Activated CD8-positive, alpha-beta memory T cell treated with anti-CD3 and anti-CD28 coated beads for 1 hour (primary cell): ENCODE measurements at regions not wholly inside any gene's neighbourhood (a gene's known extent, or its start where the extent isn't known, plus 50 kb on each side); places are given as distances from the start of the nearest gene placed in this dataset.
"Not testable (repeated sequence)": the region's sequence is repeated elsewhere in the genome, so short reads cannot be mapped to it uniquely, and the experiment has no call there.

Experiments used
- DNase-seq, 2 donors: peaks; one replicate each; pipeline ENCODE4 v3.0.0-alpha.2; 2020; ENCODE audit warnings: low read depth in 1 of 2; ENCODE audit errors: extremely low read depth in 1 of 2

DNA sequence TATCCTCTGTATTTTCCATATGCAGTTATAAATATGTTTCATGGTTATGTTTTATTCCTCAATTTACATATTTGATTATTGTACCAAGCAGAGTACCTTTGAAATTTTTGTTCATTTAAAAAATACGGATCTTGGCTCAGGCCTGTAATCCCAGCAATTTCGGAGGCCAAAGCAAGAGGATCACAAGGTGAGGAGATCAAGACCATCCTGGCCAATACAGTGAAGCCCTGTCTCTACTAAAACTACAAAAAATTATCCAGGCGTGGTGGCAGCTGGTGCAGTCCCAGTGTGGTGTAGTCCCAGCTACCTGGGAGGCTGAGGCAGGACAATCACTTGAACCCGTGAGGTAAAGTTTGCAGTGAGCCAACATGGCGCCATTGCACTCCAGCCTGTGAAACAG, 251.2 kb upstream of the TPTE start:
- DNase-seq, result not testable (repeated sequence)

DNA sequence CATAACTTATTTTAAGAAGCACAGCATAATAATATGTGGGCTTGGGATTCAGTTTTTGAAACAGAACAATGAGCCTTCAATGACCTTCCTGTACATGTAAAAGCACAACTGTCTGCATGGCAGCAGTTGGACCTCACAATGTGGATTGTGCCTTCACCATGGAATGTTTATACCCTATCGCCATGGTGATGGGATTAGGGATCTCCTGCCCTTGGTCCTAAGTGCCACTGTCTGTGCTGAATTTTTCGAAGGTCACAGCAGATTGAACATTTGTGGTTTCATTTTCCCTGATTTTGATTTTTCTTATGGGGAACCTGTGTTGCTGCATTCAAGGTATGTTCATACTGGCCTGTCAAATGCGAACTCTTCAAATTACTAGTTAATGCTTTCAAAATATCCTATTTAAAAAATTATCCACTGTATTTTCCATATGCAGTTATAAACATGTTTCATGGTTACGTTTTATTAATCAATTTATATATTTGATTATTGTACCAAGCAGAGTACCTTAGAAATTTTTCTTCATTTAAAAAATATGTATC, 249.6 kb upstream of the TPTE start:
- DNase-seq, result not testable (repeated sequence)

DNA sequence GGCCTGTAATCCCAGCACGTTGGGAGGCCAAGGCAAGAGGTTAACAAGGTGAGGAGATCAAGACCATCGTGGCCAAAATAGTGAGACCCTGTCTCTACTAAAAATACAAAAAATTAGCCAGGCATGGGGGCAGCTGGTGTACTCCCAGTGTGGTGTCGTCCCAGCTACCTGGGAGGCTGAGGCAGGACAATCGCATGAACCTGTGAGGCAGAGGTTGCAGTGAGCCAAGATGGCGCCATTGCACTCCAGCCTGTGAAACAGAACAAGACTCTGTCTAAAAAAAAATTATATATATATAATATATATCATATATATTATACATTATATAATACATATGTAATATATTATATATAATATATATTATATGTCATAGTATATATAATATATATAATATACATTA, 249.2 kb upstream of the TPTE start:
- DNase-seq, result no peak

DNA sequence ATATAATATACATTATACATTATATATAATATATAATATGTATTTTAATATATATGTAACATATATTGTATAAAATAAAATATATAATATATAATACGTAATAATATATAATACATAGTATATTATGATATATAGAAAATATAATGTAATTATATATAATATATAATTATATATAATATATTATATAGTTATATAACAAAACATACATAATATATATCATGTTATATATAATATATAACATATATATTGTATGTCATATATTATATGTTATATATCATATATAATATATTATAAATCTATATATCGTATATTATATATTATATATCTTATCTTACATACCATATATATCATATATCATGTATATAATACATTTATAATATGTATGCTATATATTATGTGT, 248.2 kb upstream of the TPTE start:
- DNase-seq, result no peak

DNA sequence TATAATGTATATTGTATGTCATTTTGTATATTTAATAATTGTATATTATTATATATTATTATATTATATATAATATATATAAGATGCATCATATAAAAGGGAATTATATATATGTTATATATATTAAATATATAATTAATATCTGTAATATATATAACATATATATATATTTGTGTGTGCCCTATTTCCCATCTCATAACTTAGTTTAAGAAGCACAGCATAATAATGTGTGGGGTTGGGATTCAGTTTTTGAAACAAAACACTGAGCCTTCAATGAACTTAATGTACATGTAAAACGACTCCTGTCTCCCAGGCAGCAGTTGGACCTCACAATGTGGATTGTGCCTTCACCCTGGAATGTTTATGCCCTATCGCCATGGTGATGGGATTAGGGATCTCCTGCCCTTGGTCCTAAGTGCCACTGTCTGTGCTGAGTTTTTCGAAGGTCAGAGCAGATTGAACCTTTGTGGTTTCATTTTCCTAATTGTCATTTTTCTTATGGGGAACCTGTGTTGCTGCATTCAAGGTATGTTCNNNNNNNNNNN, 247.5 kb upstream of the TPTE start:
- DNase-seq, result peak in 1 of 2 donors; percentile 0
